Breast epithelium (tissue), 4 donors: ENCODE measurements at regions not wholly inside any gene's neighbourhood (a gene's known extent, or its start where the extent isn't known, plus 50 kb on each side); places are given as distances from the start of the nearest gene placed in this dataset.

ENCODE experiments used
- DNase-seq, 2 donors: peaks; one replicate each; pipeline ENCODE4 v3.0.0-alpha.2; 2019; ENCODE audit warnings: low spot score in 2 of 2
- H3K27ac ChIP-seq, 2 donors: fragments of 200-600 bp; sonication (generic) in 1 of 2; one replicate each; pipeline ENCODE4 v1.5.1; 2016 to 2019; ENCODE audit warnings: mild to moderate bottlenecking in 1 of 2
- H3K27me3 ChIP-seq, 2 donors: fragments of 200-600 bp; sonication (generic) in 1 of 2; one replicate each; pipeline versions ENCODE4 v1.5.1 to v1.6.0; 2017 to 2019; ENCODE audit warnings: control low read depth in 1 of 2, mild to moderate bottlenecking in 1 of 2
- H3K36me3 ChIP-seq: fragments of 200-600 bp; one replicate; pipeline ENCODE4 v1.5.1; 2019
- H3K4me1 ChIP-seq, 2 donors: fragments of 200-600 bp; sonication (generic); one replicate each; pipeline ENCODE4 v1.5.1; 2016 to 2019; ENCODE audit warnings: control low read depth in 1 of 2
- H3K4me3 ChIP-seq, 3 donors: fragments of 200-600 bp; sonication (generic); 1 replicate in 2 of 3; 2 replicates in 1 of 3; pipeline ENCODE4 v1.5.1; 2016 to 2019; ENCODE audit warnings: mild to moderate bottlenecking in 3 of 3, moderate library complexity in 2 of 3
- H3K9me3 ChIP-seq, 2 donors: fragments of 200-600 bp; sonication (generic) in 1 of 2; one replicate each; pipeline ENCODE4 v1.5.1; 2016 to 2019; ENCODE audit warnings: control low read depth in 1 of 2
- CTCF ChIP-seq, 3 donors: fragments of 450-650 bp; IDR thresholded peaks; one replicate each; pipeline ENCODE4 v1.5.1; 2016 to 2017; ENCODE audit warnings: antibody characterized with exemption in 3 of 3, mild to moderate bottlenecking in 3 of 3, moderate library complexity in 3 of 3
- POLR2A ChIP-seq: fragments of 450-650 bp; IDR thresholded peaks from one replicate; pipeline ENCODE4 v1.6.1; 2016; ENCODE audit warnings: antibody characterized with exemption, mild to moderate bottlenecking, moderate library complexity
- POLR2AphosphoS5 ChIP-seq, 3 donors: sonication (generic); formaldehyde crosslinking; IDR thresholded peaks; one replicate each; pipeline ENCODE4 v1.6.1; 2017; ENCODE audit warnings: antibody characterized with exemption in 3 of 3
- intact Hi-C: fragments of 100-400 bp; cut with DNase I; formaldehyde crosslinking; loops from one replicate; pipeline ENCODE4 v1.15.1; 2023; ENCODE audit warnings: low total_unique reads

GRCh38 chr2:34549710-34550345, 950.7 kb upstream of the FAM98A start:
- intact Hi-C loops, result loop anchor here (5.0 kb wide), 1 partner anchor 172 kb away; no protein-coding TSS in a partner anchor
- Histone ChIP-seq H3K4me1 (no peaks in the 10 kb centered on the region), H3K9me3 (peaks cover 0 to 2% of the 10 kb centered on the region in 2 donors), H3K36me3 (no peaks in the 10 kb centered on the region), H3K27ac (no peak overlapping the region), H3K4me3 (no peak overlapping the region), H3K27me3 (no peaks in the 10 kb centered on the region)
- DNase-seq, result no peak
- no peak for TF ChIP-seq POLR2AphosphoS5 (IDR thresholded peaks at IDR 0.05)
- no peak for TF ChIP-seq POLR2A
- no peak for TF ChIP-seq CTCF (IDR thresholded peaks at IDR 0.05)

- no peak for DNase-seq
- H3K9me3 ChIP-seq, result no peaks in the 10 kb centered on the region
- H3K36me3 ChIP-seq, result no peaks in the 10 kb centered on the region
- intact Hi-C loops, result no loop called here
- no peak for TF ChIP-seq POLR2AphosphoS5 (IDR thresholded peaks at IDR 0.05)
- no peak for TF ChIP-seq CTCF (IDR thresholded peaks at IDR 0.05)
- no peak for TF ChIP-seq POLR2A
- no peaks in the 10 kb centered on the region for H3K27me3 ChIP-seq
- no peak overlapping the region for H3K4me3 ChIP-seq
- H3K4me1 ChIP-seq, result no peaks in the 10 kb centered on the region
- no peak overlapping the region for H3K27ac ChIP-seq
Observed at GRCh38 chr2:34547900-34548299, 948.8 kb upstream of the FAM98A start.

- Histone ChIP-seq H3K36me3 (no peaks in the 10 kb centered on the region), H3K27me3 (no peaks in the 10 kb centered on the region), H3K27ac (no peak overlapping the region), H3K9me3 (peaks cover 0 to 5% of the 10 kb centered on the region in 2 donors), H3K4me3 (no peak overlapping the region), H3K4me1 (no peaks in the 10 kb centered on the region)
- intact Hi-C loops, result no loop called here
- DNase-seq, result no peak
- TF ChIP-seq POLR2AphosphoS5 (IDR thresholded peaks at IDR 0.05) (no peak), POLR2A (no peak), CTCF (IDR thresholded peaks at IDR 0.05) (no peak)
Observed at GRCh38 chr2:34547340-34547739, 948.2 kb upstream of the FAM98A start.

- Histone ChIP-seq H3K36me3 (no peaks in the 10 kb centered on the region), H3K4me1 (no peaks in the 10 kb centered on the region), H3K27me3 (no peaks in the 10 kb centered on the region), H3K9me3 (peaks cover 0 to 8% of the 10 kb centered on the region in 2 donors), H3K4me3 (no peak overlapping the region), H3K27ac (no peak overlapping the region)
- DNase-seq, result no peak
- TF ChIP-seq POLR2AphosphoS5 (IDR thresholded peaks at IDR 0.05), result no peak
- no peak for TF ChIP-seq CTCF (IDR thresholded peaks at IDR 0.05)
- TF ChIP-seq POLR2A, result no peak
- intact Hi-C loops, result no loop called here
Observed at GRCh38 chr2:34545486-34546136, 946.5 kb upstream of the FAM98A start.

- H3K9me3 ChIP-seq, result peaks cover 0 to 8% of the 10 kb centered on the region in 2 donors
- intact Hi-C loops, result no loop called here
- H3K27ac ChIP-seq, result no peak overlapping the region
- no peaks in the 10 kb centered on the region for H3K36me3 ChIP-seq
- no peaks in the 10 kb centered on the region for H3K27me3 ChIP-seq
- no peak for DNase-seq
- no peak for TF ChIP-seq CTCF (IDR thresholded peaks at IDR 0.05)
- no peak for TF ChIP-seq POLR2AphosphoS5 (IDR thresholded peaks at IDR 0.05)
- H3K4me1 ChIP-seq, result no peaks in the 10 kb centered on the region
- H3K4me3 ChIP-seq, result no peak overlapping the region
Observed at GRCh38 chr2:34534761-34535160, 935.7 kb upstream of the FAM98A start.
